ENCODE measurements at regions not wholly inside any gene's neighbourhood (a gene's known extent, or its start where the extent isn't known, plus 50 kb on each side); places are given as distances from the start of the nearest gene placed in this dataset.

- TF ChIP-seq CTCF (IDR thresholded peaks at IDR 0.05) (no peak), EZH2 (IDR thresholded peaks at IDR 0.05) (no peak), EZH2phosphoT487 (IDR thresholded peaks at IDR 0.05) (no peak)
These were observed 743.4 kb downstream of the RPS29 start for GRCh38 chr14:48842785-48843184.

Measured in neural progenitor cell (in vitro differentiated cells).